GM19397 (cell line): ENCODE measurements at regions not wholly inside any gene's neighbourhood (a gene's known extent, or its start where the extent isn't known, plus 50 kb on each side); places are given as distances from the start of the nearest gene placed in this dataset.
"Not testable (repeated sequence)": the region's sequence is repeated elsewhere in the genome, so short reads cannot be mapped to it uniquely, and the experiment has no call there.

Experiments used
- ATAC-seq: cut with Tn5 transposase; IDR thresholded peaks from one replicate; pipeline ENCODE4 v1.9.1; 2021; ENCODE audit warnings: mild to moderate bottlenecking, moderate library complexity; ENCODE audit not compliant: unreplicated experiment

DNA sequence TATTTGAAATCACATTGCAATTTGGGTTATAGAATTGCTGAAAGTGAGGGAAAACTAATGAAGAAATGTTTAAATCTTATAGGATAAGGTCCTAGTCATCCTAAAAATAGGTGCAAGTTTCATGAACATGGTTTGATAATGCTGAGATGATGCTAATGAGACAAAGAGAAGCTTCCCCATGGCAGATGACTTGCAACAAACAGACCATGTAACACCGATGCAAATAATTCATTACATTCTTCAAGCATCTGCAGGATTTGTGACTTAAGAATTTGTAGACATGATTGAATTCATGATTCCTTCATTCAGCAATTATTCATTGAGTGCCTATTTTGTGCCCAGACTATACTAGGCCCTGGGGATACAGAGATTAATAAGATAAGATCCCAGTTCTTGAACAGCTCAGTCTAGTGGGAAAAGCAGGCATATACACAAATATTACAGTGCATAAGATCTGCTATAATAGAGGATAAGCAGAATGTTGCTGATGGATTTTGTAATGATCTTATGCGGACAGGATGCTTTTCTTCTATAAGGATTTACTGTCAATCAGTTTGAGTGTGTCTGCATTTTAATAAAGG is 367.9 kb upstream of the GBE1 start:
- ATAC-seq = no peak

DNA sequence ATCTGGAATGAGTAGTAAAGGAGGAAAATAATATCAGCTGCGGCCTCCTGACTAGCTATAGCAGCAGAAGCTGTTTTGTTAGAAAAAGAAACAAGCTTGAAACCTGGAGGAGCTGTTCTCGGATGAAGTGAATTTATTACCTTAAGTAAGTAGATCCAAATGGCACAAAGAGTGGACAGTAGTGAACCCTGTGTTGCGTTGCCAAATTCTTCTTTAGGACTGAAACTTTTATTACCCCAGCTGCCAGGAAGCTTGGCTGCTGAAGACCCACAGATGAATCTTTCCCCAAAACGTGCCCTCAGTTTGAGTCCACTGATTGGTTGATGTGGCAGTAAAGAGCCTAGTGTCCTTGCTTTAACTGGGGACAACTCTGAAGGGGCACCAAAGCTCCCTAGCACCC is 366.8 kb upstream of the GBE1 start:
- ATAC-seq = no peak

- ATAC-seq = no peak
These were observed 361.3 kb upstream of the GBE1 start for GRCh38 chr3:82122554-82123345.

GRCh38 chr3:82114589-82114988 is 353.1 kb upstream of the GBE1 start:
- no peak for ATAC-seq

- ATAC-seq = not testable (repeated sequence)
These were observed 349.3 kb upstream of the GBE1 start for GRCh38 chr3:82110721-82111120.

DNA sequence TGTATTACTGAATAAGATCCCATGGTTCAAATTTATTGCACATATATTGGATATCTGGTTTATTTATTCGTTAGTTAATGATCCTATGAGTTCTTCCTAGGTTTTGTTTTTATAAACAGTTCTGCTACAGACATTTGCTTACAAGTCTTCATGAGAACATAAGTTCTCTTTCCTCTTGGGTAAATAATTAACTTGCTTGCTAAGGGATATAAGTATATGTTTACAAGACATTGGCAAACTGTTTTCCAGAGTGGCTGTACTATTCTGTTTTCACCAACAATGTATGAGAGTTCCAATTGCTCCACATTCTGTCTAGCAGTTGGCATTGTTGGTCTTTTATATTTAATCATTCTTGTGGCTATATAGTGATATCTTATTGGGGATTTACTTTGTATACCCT is 341.8 kb upstream of the GBE1 start:
- no peak for ATAC-seq

DNA sequence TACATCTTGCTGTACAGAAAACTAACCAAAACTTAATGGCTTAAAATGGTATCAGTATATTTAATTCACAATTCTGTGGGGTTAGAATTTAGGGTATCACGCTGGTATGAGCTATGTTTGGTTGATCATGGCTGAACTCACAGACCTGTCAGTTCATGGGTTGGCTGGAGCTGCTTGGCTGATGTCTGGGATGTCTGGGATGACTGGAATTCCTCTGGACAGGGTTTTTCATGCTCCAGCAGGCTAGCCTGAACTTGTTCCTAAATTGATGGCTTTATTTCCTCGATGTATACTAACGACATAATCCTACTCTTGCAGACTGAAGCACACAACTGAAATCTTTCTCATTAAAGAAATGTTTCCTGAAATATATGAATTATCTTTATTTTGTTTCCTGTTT is 338.9 kb upstream of the GBE1 start:
- ATAC-seq = no peak

GRCh38 chr3:82093641-82094040 is 332.2 kb upstream of the GBE1 start:
- ATAC-seq = no peak

DNA sequence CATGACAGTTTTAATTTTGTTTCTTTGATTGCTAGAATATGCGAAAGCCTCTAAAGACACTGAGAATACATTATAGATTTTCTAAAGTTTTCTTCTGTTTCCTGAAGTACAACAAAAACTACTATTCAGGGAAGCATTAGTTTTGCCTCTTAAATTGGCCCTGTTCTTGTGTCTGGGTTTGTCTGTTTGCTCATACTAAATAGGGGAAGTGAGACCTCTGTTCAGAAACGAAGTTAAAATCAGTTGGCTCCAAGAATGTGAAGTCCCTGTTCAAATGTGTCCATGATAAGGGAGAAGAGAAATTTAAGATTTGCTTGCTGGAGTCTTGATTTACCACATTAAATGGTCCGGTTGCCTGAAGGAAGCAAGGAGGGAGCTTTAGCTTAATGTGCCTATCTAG is 327.3 kb upstream of the GBE1 start:
- no peak for ATAC-seq

DNA sequence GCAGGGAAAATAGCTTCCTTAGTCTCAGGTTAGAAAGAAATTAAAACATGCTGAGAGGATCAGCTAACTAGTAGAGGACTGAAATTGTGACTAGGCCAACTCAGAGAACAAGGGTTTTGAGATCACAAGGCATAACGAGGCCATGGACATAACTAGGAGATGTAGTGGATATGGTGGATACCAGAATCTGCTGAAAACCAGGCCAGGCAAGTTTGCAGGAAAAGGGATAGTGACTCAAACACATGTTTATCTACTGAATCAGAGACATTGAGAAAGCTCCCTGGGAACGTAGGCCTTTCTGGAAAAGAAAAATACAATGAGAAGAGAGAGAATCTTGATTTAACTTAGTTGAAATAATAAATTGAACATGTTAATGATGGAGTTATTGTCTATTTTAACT is 326.5 kb upstream of the GBE1 start:
- no peak for ATAC-seq

- no peak for ATAC-seq
These were observed 324.5 kb upstream of the GBE1 start for GRCh38 chr3:82085851-82086475.

DNA sequence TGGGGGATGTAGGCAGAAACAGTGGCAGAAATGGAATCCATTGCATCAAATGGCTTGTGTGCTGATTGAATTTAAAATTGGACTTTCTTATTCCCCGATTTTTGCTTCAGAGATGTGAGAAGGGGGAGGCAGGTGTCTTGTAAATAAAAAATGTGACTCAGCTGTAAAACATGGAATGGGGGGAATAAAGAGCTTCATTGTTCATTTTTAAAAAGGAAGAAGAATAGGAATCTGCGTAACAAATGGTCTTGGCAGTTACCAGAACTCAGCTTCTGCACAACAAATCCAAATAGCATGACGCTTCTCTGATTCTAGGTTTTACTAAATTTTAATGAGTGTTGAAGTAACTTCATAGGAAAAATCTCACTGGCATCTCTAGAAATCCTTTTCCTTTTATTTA is 323.9 kb upstream of the GBE1 start:
- ATAC-seq = no peak

DNA sequence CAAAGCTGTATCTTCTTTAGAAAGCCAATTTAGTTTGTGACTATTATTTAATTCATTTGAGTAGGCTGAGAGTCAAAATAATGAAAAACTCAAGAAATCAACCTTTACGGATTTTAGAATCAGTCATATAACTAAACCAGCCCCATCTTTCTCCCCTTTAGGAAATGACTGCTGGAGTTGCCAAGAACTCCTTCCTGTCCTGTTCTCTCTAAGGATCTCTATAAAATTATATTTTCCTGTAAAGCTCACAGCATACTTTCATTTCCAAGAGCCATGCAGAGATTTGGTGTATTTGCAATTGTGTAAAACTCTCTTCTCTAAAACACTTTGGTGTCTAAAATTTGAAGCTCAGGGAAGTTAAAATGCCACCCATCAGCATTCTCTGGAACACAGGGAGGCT is 323.4 kb upstream of the GBE1 start:
- ATAC-seq = no peak

DNA sequence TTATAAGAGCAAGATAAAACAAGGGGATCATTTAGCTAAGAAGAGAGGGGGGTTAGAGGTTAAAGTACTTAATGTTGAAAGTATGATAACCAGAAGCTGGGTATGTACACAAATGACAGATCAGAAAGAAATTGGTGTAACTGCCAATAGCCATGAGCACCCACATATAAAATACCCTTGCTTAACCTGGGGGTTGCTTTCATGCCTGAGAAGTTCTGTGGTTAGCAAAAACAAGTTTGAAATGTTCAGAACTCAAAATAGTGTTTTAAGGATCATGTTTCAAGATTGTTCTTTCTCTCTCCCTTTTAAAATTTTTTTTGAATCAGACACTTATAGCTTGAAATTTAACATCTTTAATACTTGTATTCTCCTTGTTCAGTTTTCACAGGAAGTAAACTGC is 321.4 kb upstream of the GBE1 start:
- ATAC-seq = no peak

DNA sequence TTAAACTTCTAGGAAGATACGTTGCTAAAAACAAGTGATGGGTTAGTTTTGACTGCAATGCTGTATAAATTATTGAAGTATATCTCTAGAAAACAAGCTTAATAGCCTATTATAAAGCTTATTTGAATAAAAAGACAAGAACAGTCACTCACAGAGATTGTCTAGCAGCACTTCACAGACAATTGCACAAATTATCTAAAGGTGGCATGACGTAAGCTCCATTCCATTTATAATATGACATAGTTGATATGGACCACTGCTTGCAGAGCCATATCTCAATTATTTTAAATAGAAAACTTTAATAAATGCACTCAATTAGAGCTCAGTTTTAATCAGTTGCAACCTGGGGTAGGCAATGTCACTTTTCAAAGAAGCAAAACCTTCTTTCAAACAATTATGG is 319.9 kb upstream of the GBE1 start:
- ATAC-seq = no peak

- ATAC-seq = no peak
These were observed 319.3 kb upstream of the GBE1 start for GRCh38 chr3:82080792-82081191.

DNA sequence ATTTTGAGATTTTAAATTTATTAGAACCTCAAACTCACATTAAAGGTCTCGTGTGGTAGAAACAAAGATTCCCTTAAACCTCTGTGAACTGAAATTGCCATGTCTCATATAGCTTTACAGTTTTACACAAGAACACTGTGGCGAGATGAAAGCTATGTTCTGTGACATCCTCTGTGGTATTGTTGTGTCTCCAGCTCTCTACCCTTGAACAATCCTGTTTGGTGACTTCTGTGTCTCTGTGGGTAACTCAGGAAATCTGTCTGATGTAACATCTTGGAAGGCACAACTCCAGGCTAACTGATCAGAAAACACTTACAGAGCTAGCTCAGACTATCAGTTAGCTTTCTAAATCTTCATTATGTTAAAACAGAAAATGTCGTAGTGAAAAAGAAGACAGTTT is 318.8 kb upstream of the GBE1 start:
- ATAC-seq = no peak

DNA sequence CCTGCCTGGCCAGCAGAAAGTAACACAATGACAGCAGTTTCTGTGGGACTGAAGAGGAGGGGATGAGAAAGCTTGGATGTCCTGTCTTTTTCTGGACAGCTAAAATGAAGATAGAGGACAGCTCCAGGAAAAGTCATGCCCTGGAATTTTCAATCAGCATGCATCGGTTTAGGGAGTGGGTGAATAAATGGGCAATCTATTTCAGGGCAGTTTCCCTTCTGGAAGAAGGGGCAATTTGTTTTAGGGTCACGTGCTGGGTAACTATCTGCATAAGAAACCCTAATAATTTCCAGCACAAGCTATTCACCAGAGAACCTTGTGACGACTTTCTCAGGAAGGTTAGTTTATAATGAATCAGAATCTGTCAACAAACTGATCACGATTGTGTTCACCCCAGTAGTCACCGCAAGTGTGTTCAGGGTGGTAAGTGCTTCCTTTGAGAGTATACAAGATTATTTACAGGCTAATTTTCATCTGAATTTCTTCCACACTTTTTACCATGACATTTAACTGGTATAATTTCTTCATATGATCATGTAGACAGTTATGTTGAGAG is 318.0 kb upstream of the GBE1 start:
- no peak for ATAC-seq

DNA sequence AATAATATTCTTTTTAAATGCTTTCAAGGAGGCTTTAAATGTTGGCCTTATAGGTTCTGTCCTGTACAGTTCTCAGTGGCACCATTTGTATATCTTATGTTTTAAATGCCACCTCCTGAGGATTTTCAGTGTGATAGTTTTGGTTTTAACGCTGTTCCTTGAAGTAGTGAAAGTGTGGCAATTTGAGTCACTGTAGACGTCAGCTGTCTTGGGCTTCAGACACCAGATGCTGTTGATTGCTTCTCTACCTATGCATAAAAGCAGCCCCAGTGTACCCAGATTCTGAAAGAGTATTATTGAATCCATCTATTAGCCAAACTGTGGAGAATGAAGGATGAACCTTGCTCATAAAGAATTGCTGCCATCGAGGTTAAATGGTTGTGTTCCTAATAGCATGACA is 316.8 kb upstream of the GBE1 start:
- ATAC-seq = no peak

GRCh38 chr3:82067420-82067819 is 306.0 kb upstream of the GBE1 start:
- no peak for ATAC-seq

DNA sequence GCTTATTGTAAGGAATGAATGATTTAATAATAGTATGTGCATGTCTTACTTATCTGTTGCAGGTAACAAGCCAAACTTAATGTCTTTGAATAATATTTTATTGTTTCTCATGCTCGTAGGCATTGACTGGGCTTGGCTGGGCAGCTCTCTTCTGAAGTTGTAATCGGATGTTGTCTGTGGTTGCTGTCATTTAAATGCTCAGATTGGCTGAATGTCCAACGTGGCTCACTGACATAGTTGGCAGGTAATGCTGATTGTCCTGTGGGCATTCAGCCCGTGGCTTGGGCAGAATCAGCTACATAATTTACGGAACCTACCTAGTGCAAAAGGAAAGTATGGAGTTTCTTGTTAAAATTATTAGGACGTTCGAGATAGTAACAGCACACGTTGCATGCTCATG is 297.4 kb upstream of the GBE1 start:
- ATAC-seq = no peak

DNA sequence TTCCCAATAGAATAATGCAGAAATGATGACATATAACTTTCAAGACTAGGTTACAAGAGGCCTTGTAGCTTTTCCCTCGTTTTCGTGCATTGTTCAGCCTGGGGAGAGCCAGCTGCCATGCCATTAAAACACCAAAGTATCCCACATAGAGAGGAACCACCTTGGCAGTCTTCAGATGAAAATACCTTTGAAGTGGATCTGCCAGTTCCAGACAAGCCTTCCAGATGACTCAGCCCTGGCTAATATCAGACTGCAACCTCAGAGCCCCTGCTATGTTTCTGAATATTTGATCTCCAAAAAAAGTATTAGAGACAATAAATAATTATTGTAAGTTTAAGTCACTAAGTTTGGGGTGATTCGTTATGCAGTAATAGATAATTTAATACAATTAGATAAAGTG is 294.3 kb upstream of the GBE1 start:
- no peak for ATAC-seq
